ENCODE measurements at regions not wholly inside any gene's neighbourhood (a gene's known extent, or its start where the extent isn't known, plus 50 kb on each side); places are given as distances from the start of the nearest gene placed in this dataset.

GRCh38 chr1:96487394-96487793 lies 234.2 kb upstream of the PTBP2 start:
- H3K4me1 ChIP-seq (ENCODE audit: insufficient read depth, low read length), result peaks cover 20% of the 10 kb centered on the region
- H2AFZ ChIP-seq (ENCODE audit: low read depth, low read length), result no peak overlapping the region
- TF ChIP-seq EZH2 (IDR thresholded peaks at IDR 0.05; ENCODE audit: insufficient read depth, low read length), result no peak
- no peak for TF ChIP-seq CTCF (IDR thresholded peaks at IDR 0.05; ENCODE audit: insufficient read depth, low read depth, low read length)
- no peak overlapping the region for H3K4me3 ChIP-seq (ENCODE audit: insufficient read depth, low read depth, low read length)
- no peaks in the 10 kb centered on the region for H4K20me1 ChIP-seq (ENCODE audit: insufficient read depth, low read length)
- no peaks in the 10 kb centered on the region for H3K9me3 ChIP-seq (ENCODE audit: insufficient read depth, low read depth, low read length)
- FAIRE-seq (no peak), DNase-seq (ENCODE audit: low read depth) (peak; percentile 73)
- H3K27me3 Mint-ChIP-seq (ENCODE audit: low read depth, unreplicated experiment), result no peaks in the 10 kb centered on the region
- peak overlapping the region; percentile 37 for H3K4me2 ChIP-seq (ENCODE audit: low read length)
- H3K27ac ChIP-seq (ENCODE audit: low read depth, low read length), result peak overlapping the region; percentile 18
- H3K27me3 ChIP-seq (ENCODE audit: insufficient read depth, low read length), result no peaks in the 10 kb centered on the region
- no peaks in the 10 kb centered on the region for H3K36me3 Mint-ChIP-seq (ENCODE audit: low read depth, unreplicated experiment)
- H3K9me3 Mint-ChIP-seq (ENCODE audit: unreplicated experiment), result no peaks in the 10 kb centered on the region
- H3K27ac Mint-ChIP-seq (ENCODE audit: unreplicated experiment), result no peak overlapping the region
- H3K79me2 ChIP-seq (ENCODE audit: insufficient read depth, low read length), result no peaks in the 10 kb centered on the region
- no peaks in the 10 kb centered on the region for H3K36me3 ChIP-seq (ENCODE audit: insufficient read depth, low read length)
- peak overlapping the region; percentile 22 for H3K9ac ChIP-seq (ENCODE audit: low read length)
- no peak overlapping the region for H3K4me3 Mint-ChIP-seq (ENCODE audit: unreplicated experiment)
- H3K4me1 Mint-ChIP-seq (ENCODE audit: low read depth, unreplicated experiment), result peaks cover 19% of the 10 kb centered on the region

- Mint-ChIP-seq H3K4me3 (ENCODE audit: unreplicated experiment) (no peak overlapping the region), H3K27me3 (ENCODE audit: low read depth, unreplicated experiment) (no peaks in the 10 kb centered on the region), H3K4me1 (ENCODE audit: low read depth, unreplicated experiment) (peaks cover 19% of the 10 kb centered on the region), H3K9me3 (ENCODE audit: unreplicated experiment) (no peaks in the 10 kb centered on the region), H3K36me3 (ENCODE audit: low read depth, unreplicated experiment) (no peaks in the 10 kb centered on the region), H3K27ac (ENCODE audit: unreplicated experiment) (no peak overlapping the region)
- Histone ChIP-seq H3K27ac (ENCODE audit: low read depth, low read length) (no peak overlapping the region), H3K36me3 (ENCODE audit: insufficient read depth, low read length) (no peaks in the 10 kb centered on the region), H3K27me3 (ENCODE audit: insufficient read depth, low read length) (no peaks in the 10 kb centered on the region), H3K4me3 (ENCODE audit: insufficient read depth, low read depth, low read length) (no peak overlapping the region), H3K9ac (ENCODE audit: low read length) (no peak overlapping the region), H3K79me2 (ENCODE audit: insufficient read depth, low read length) (no peaks in the 10 kb centered on the region), H3K4me1 (ENCODE audit: insufficient read depth, low read length) (peaks cover 20% of the 10 kb centered on the region), H4K20me1 (ENCODE audit: insufficient read depth, low read length) (no peaks in the 10 kb centered on the region), H3K4me2 (ENCODE audit: low read length) (peak overlapping the region; percentile 37), H3K9me3 (ENCODE audit: insufficient read depth, low read depth, low read length) (no peaks in the 10 kb centered on the region), H2AFZ (ENCODE audit: low read depth, low read length) (peak overlapping the region; percentile 20)
- DNase-seq (ENCODE audit: low read depth), result no peak
- no peak for TF ChIP-seq CTCF (IDR thresholded peaks at IDR 0.05; ENCODE audit: insufficient read depth, low read depth, low read length)
- no peak for TF ChIP-seq EZH2 (IDR thresholded peaks at IDR 0.05; ENCODE audit: insufficient read depth, low read length)
- no peak for FAIRE-seq
These were observed 233.6 kb upstream of the PTBP2 start for GRCh38 chr1:96487971-96488370.

GRCh38 chr1:96488777-96489176 lies 232.8 kb upstream of the PTBP2 start:
- H3K27me3 ChIP-seq (ENCODE audit: insufficient read depth, low read length), result no peaks in the 10 kb centered on the region
- no peaks in the 10 kb centered on the region for H3K79me2 ChIP-seq (ENCODE audit: insufficient read depth, low read length)
- no peak overlapping the region for H3K27ac ChIP-seq (ENCODE audit: low read depth, low read length)
- H3K27me3 Mint-ChIP-seq (ENCODE audit: low read depth, unreplicated experiment), result no peaks in the 10 kb centered on the region
- H4K20me1 ChIP-seq (ENCODE audit: insufficient read depth, low read length), result no peaks in the 10 kb centered on the region
- no peak overlapping the region for H2AFZ ChIP-seq (ENCODE audit: low read depth, low read length)
- TF ChIP-seq CTCF (IDR thresholded peaks at IDR 0.05; ENCODE audit: insufficient read depth, low read depth, low read length) (no peak), EZH2 (IDR thresholded peaks at IDR 0.05; ENCODE audit: insufficient read depth, low read length) (no peak)
- no peak overlapping the region for H3K9ac ChIP-seq (ENCODE audit: low read length)
- FAIRE-seq, result no peak
- H3K4me1 ChIP-seq (ENCODE audit: insufficient read depth, low read length), result peaks cover 20% of the 10 kb centered on the region
- H3K9me3 ChIP-seq (ENCODE audit: insufficient read depth, low read depth, low read length), result no peaks in the 10 kb centered on the region
- peaks cover 19% of the 10 kb centered on the region for H3K4me1 Mint-ChIP-seq (ENCODE audit: low read depth, unreplicated experiment)
- H3K4me2 ChIP-seq (ENCODE audit: low read length), result no peak overlapping the region
- H3K4me3 ChIP-seq (ENCODE audit: insufficient read depth, low read depth, low read length), result no peak overlapping the region
- no peaks in the 10 kb centered on the region for H3K36me3 Mint-ChIP-seq (ENCODE audit: low read depth, unreplicated experiment)
- H3K9me3 Mint-ChIP-seq (ENCODE audit: unreplicated experiment), result no peaks in the 10 kb centered on the region
- no peaks in the 10 kb centered on the region for H3K36me3 ChIP-seq (ENCODE audit: insufficient read depth, low read length)
- no peak overlapping the region for H3K4me3 Mint-ChIP-seq (ENCODE audit: unreplicated experiment)
- no peak for DNase-seq (ENCODE audit: low read depth)
- no peak overlapping the region for H3K27ac Mint-ChIP-seq (ENCODE audit: unreplicated experiment)

All from astrocyte (in vitro differentiated cells and primary cell).